ENCODE measurements at regions not wholly inside any gene's neighbourhood (a gene's known extent, or its start where the extent isn't known, plus 50 kb on each side); places are given as distances from the start of the nearest gene placed in this dataset.

DNA sequence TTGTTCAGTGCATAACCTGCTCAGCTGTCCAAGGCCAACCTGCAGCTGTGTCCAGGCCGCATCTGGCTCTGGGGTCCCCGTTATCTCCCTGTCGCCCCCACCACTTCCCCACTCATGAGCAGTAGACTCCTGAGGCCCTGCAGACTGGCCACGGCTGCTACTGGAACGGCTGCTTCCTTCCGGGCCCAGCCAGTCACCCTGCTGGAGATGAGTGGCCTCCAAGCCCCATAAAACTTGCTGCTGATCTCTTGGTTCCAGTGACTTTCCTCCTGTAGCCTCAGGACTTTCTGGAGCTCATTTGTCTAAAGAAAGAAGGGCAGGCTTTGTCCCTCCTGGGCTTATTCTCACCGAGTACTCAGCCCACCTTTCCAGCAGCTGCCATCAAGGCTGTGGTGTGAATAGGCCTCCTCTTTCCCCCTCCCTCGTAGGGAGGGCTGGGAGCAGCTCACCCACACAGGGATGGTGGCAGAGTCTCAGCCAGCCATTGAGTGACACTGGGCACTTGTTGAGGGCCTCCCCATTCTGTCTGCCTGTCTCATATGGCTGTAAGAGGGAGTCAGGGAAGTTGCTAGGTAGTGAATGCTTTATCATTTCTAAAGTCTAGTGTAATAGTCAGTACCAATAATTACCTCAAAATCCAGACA lies 257.3 kb downstream of the MYCN start:
- DNase-seq (ENCODE audit: low read depth) = no peak
- H3K4me3 ChIP-seq (ENCODE audit: low read depth, low read length) = no peak overlapping the region
- TF ChIP-seq, protein P1, sequence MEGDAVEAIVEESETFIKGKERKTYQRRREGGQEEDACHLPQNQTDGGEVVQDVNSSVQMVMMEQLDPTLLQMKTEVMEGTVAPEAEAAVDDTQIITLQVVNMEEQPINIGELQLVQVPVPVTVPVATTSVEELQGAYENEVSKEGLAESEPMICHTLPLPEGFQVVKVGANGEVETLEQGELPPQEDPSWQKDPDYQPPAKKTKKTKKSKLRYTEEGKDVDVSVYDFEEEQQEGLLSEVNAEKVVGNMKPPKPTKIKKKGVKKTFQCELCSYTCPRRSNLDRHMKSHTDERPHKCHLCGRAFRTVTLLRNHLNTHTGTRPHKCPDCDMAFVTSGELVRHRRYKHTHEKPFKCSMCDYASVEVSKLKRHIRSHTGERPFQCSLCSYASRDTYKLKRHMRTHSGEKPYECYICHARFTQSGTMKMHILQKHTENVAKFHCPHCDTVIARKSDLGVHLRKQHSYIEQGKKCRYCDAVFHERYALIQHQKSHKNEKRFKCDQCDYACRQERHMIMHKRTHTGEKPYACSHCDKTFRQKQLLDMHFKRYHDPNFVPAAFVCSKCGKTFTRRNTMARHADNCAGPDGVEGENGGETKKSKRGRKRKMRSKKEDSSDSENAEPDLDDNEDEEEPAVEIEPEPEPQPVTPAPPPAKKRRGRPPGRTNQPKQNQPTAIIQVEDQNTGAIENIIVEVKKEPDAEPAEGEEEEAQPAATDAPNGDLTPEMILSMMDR (IDR thresholded peaks at IDR 0.05; ENCODE audit: insufficient read depth, low read depth, low read length) = no peak

DNA sequence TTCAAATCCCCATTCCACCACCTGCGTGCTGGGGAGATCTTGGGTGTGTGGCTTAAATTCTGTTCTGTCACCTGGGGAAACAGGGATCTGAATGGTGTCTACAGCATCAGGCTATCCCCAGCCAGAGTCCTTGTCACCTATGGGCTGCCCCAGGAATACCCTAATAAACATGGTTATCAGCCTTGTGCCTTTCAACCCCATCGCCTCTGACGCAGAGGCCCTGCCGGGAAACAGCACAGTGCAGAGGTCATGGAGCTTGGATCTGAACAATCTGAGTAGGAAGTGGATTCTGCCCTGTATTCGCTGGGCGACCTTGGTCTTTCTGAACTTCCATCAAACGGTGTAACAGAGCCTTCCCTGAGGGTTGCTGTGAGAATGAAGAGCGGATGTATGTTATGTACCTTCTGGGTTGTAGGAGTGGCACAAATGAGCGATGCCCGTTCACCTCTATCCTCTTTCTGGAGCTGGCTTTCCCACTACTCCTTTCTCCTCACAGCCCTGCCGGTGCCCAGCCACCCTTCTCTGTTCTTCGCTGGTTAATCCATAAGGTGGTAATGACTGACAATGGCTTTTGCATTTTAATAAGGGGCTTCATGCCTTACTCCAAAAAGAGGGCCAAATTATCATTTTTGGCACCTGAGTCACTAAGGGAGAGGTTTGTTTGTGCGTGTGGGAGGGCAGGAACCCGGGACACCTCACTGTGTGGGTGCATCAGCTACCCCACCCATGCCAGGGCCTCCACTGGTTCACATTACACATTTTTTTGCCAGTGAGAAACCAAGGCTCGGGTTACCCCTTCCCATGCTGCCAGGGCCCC lies 256.5 kb downstream of the MYCN start:
- no peak for DNase-seq (ENCODE audit: low read depth)
- TF ChIP-seq, protein P1 (IDR thresholded peaks at IDR 0.05; ENCODE audit: insufficient read depth, low read depth, low read length) = no peak
- H3K4me3 ChIP-seq (ENCODE audit: low read depth, low read length) = no peak overlapping the region

DNA sequence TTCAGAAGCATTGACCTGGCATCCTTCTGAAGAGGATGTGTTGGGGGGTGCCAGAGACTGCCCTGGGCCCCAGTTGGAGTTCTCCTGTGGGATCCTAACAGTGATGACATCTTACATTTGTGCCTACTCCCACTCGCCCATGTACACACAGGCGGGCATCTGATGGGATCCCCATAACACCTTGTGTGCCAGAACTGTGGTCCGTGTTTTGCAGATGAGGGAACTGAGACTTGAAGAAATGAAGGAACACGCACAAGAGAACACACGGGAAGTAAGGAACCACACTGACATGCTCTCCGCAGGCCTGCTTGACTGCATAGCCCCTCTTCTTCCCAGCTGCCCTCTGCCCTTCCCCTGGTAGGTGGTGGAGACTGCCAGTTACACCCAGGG lies 255.3 kb downstream of the MYCN start:
- H3K4me3 ChIP-seq (ENCODE audit: low read depth, low read length) = no peak overlapping the region
- no peak for DNase-seq (ENCODE audit: low read depth)
- TF ChIP-seq, protein P1 (IDR thresholded peaks at IDR 0.05; ENCODE audit: insufficient read depth, low read depth, low read length) = no peak

DNA sequence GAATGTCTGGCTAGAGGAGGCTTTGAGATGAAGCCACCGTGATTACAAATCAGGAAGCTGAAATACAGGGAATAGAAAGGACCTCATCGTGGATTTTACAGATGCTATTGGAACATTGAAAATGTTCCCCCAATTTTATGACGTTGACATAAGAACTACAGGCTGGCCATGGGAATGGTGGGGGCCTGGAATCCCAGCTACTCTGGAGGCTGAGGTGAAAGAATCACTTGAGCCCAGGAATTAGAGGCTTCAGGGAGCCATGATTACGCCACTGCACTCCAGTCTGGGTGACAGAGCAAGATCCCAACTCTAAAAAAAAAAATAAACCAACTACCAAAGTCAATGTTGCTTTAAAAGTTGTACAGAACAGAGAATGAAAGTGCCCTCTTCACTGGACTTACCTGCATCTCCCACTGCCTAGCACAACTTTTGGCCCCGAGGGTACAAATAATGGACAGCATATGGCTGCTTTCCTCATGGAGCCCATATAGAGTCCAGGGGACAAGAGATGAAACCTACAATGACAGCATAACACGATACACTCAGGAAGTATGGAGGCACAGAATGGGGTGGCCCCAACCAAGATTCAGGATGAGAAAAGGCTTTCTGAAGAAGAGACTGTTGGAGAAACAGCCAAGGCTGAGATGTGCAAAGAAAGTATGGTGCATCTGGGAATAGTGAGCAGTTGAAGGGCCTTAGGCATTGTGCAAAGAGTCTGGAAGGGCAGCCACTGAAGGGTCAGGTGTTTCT lies 254.8 kb downstream of the MYCN start:
- TF ChIP-seq, protein P1 (IDR thresholded peaks at IDR 0.05; ENCODE audit: insufficient read depth, low read depth, low read length) = no peak
- DNase-seq (ENCODE audit: low read depth) = no peak
- no peak overlapping the region for H3K4me3 ChIP-seq (ENCODE audit: low read depth, low read length)

DNA sequence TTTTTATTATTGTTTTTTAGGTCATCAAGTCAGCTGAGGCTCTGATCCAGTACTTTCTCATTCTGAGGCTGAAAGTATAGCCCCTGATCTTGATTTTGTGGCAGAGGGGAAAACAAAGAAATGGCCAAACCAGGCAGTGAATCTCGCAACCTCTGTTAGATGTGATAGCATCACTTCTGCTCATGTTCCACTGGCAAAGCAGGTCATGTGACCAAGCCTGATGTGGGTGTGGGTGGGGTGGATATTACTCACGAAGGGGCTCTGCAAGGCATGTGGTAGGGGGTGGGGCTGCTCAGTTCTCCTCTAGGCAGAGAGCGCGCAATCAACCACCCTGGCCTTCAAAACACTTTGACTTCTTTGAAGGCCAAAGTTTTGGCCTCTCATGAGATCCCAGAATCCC lies 254.2 kb downstream of the MYCN start:
- no peak for DNase-seq (ENCODE audit: low read depth)

DNA sequence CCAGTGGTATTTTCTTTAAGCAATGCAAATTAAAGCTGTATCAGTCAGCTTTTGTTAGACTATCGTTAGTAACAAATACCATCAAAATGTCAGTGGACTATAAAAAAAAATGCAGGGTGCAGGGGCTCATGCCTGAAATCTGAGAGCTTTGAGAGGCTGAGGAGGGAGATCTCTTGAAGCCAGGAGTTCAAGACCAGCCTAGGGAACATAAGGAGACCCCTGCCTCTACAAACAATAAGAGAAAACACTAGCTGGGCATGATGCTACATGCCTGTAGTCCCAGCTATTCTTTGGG lies 253.7 kb downstream of the MYCN start:
- TF ChIP-seq, protein P1 (IDR thresholded peaks at IDR 0.05; ENCODE audit: insufficient read depth, low read depth, low read length) = no peak
- H3K4me3 ChIP-seq (ENCODE audit: low read depth, low read length) = no peak overlapping the region
- DNase-seq (ENCODE audit: low read depth) = no peak

More for the DNA sequence above, 254.2 kb downstream of the MYCN start:
- TF ChIP-seq, protein P1 (IDR thresholded peaks at IDR 0.05; ENCODE audit: insufficient read depth, low read depth, low read length) = no peak
- no peak overlapping the region for H3K4me3 ChIP-seq (ENCODE audit: low read depth, low read length)
